Liver (tissue), 8 donors: ENCODE measurements at regions not wholly inside any gene's neighbourhood (a gene's known extent, or its start where the extent isn't known, plus 50 kb on each side); places are given as distances from the start of the nearest gene placed in this dataset.
A peak's percentile ranks its signal among the peaks of the same experiment; 100 is the strongest.

Experiments
- DNase-seq: peaks from one replicate; pipeline ENCODE4 v3.0.0-alpha.2; 2017; ENCODE audit warnings: low spot score
- H3K27ac ChIP-seq, 2 donors: one replicate each; pipeline ENCODE4 v1.7.0; 2013; ENCODE audit warnings: inconsistent platforms in 2 of 2, low read length in 2 of 2, control low read depth in 1 of 2, low read depth in 1 of 2, mild to moderate bottlenecking in 1 of 2
- H3K27me3 ChIP-seq, 4 donors: one replicate each; pipeline versions ENCODE4 v1.6.1 to v1.7.0; 2013; ENCODE audit warnings: low read length in 3 of 4, inconsistent platforms in 1 of 4, mild to moderate bottlenecking in 1 of 4, moderate library complexity in 1 of 4; ENCODE audit not compliant: control insufficient read depth in 4 of 4, insufficient read depth in 4 of 4
- H3K36me3 ChIP-seq, 4 donors: one replicate each; pipeline versions ENCODE4 v1.6.1 to v1.7.0; 2013; ENCODE audit warnings: low read length in 3 of 4, mild to moderate bottlenecking in 3 of 4, low read depth in 1 of 4, moderate library complexity in 1 of 4; ENCODE audit not compliant: control insufficient read depth in 4 of 4, insufficient read depth in 3 of 4
- H3K4me1 ChIP-seq, 4 donors: one replicate each; pipeline versions ENCODE4 v1.6.1 to v1.7.0; 2013; ENCODE audit warnings: low read length in 3 of 4, mild to moderate bottlenecking in 3 of 4, moderate library complexity in 1 of 4; ENCODE audit not compliant: control insufficient read depth in 4 of 4, insufficient read depth in 4 of 4
- H3K4me3 ChIP-seq, 3 donors: one replicate each; pipeline versions ENCODE4 v1.6.1 to v1.7.0; 2013; ENCODE audit warnings: low read length in 3 of 3, control low read depth in 1 of 3, low read depth in 1 of 3, mild to moderate bottlenecking in 1 of 3
- H3K9ac ChIP-seq, 2 donors: one replicate each; pipeline ENCODE4 v1.7.0; 2013; ENCODE audit warnings: low read length in 2 of 2, mild to moderate bottlenecking in 2 of 2, moderate library complexity in 2 of 2, control low read depth in 1 of 2, low read depth in 1 of 2
- H3K9me3 ChIP-seq, 4 donors: one replicate each; pipeline versions ENCODE4 v1.6.1 to v1.7.0; 2013; ENCODE audit warnings: low read length in 3 of 4; ENCODE audit not compliant: control insufficient read depth in 4 of 4
- ATF3 ChIP-seq: IDR thresholded peaks from 2 replicates; pipeline ENCODE4 v1.6.1; 2016; ENCODE audit warnings: antibody characterized with exemption
- CTCF ChIP-seq: fragments of 150-350 bp; IDR thresholded peaks from 2 replicates; pipeline ENCODE4 v1.5.1; 2017; ENCODE audit warnings: improper control_type of control experiment, low read depth, low read length; ENCODE audit not compliant: missing input control
- EGR1 ChIP-seq, 2 donors: IDR thresholded peaks; 2 replicates each; pipeline ENCODE4 v1.6.1; 2016 to 2018; ENCODE audit warnings: antibody characterized with exemption in 2 of 2, low read depth in 2 of 2
- FOXA1 ChIP-seq: IDR thresholded peaks from 2 replicates; pipeline ENCODE4 v1.6.1; 2016; ENCODE audit warnings: antibody characterized with exemption
- FOXA2 ChIP-seq: IDR thresholded peaks from 2 replicates; pipeline ENCODE4 v1.6.1; 2016; ENCODE audit warnings: antibody characterized with exemption
- GABPA ChIP-seq, 2 donors: IDR thresholded peaks in 1 of 2; conservative IDR thresholded peaks in 1 of 2; 2 replicates each; pipeline ENCODE4 v1.6.1; 2016; ENCODE audit warnings: antibody characterized with exemption in 2 of 2, mild to moderate bottlenecking in 1 of 2, moderate library complexity in 1 of 2
- HNF4A ChIP-seq, 2 donors: conservative IDR thresholded peaks; 2 replicates each; pipeline ENCODE4 v1.6.1; 2016; ENCODE audit warnings: antibody characterized with exemption in 2 of 2, mild to moderate bottlenecking in 2 of 2
- HNF4G ChIP-seq: IDR thresholded peaks from 2 replicates; pipeline ENCODE4 v1.6.1; 2016; ENCODE audit warnings: antibody characterized with exemption
- JUND ChIP-seq, 2 donors: IDR thresholded peaks; 2 replicates each; pipeline ENCODE4 v1.6.1; 2016; ENCODE audit warnings: antibody characterized with exemption in 2 of 2
- MAX ChIP-seq: IDR thresholded peaks from 2 replicates; pipeline ENCODE4 v1.6.1; 2016; ENCODE audit warnings: antibody characterized with exemption
- NR2F2 ChIP-seq: IDR thresholded peaks from 2 replicates; pipeline ENCODE4 v1.6.1; 2016; ENCODE audit warnings: antibody characterized with exemption
- RAD21 ChIP-seq, 2 donors: IDR thresholded peaks; 2 replicates each; pipeline ENCODE4 v1.6.1; 2016; ENCODE audit warnings: antibody characterized with exemption in 2 of 2, mild to moderate bottlenecking in 2 of 2
- REST ChIP-seq: IDR thresholded peaks from 2 replicates; pipeline ENCODE4 v1.6.1; 2016; ENCODE audit warnings: antibody characterized with exemption, mild to moderate bottlenecking
- RXRA ChIP-seq, 2 donors: IDR thresholded peaks; 2 replicates each; pipeline ENCODE4 v1.6.1; 2017 to 2018; ENCODE audit warnings: antibody characterized with exemption in 2 of 2, mild to moderate bottlenecking in 1 of 2
- SP1 ChIP-seq: IDR thresholded peaks from 2 replicates; pipeline ENCODE4 v1.6.1; 2018; ENCODE audit warnings: antibody characterized with exemption, mild to moderate bottlenecking
- TAF1 ChIP-seq: conservative IDR thresholded peaks from 2 replicates; pipeline ENCODE4 v1.6.1; 2016; ENCODE audit warnings: antibody characterized with exemption, mild to moderate bottlenecking
- YY1 ChIP-seq: IDR thresholded peaks from 2 replicates; pipeline ENCODE4 v1.6.1; 2016; ENCODE audit warnings: antibody characterized with exemption, mild to moderate bottlenecking
- ZBTB33 ChIP-seq: IDR thresholded peaks from 2 replicates; pipeline ENCODE4 v1.6.1; 2016; ENCODE audit warnings: antibody characterized with exemption
- WGBS: extraction: QIAGEN DNeasy Blood & Tissue Kit; methylation state at CpG from one replicate; pipeline ENCODE4 v1.1.7; 2013; 5-methylcytosine and 5-hydroxymethylcytosine counted together
- donor health status: healthy.
- donor health status: healthy.
- donor health status: healthy.
- donor health status: healthy.
- donor health status: healthy.

GRCh38 chr2:192288295-192288694, 93.6 kb upstream of the TMEFF2 start:
- no peak overlapping the region for H3K27ac ChIP-seq
- peaks cover 0 to 3% (median 0%) of the 10 kb centered on the region in 4 donors for H3K4me1 ChIP-seq
- no peaks in the 10 kb centered on the region for H3K27me3 ChIP-seq
- peak; percentile 46 for TF ChIP-seq NR2F2
- no peak for TF ChIP-seq GABPA (IDR thresholded peaks at IDR 0.05 in 1 of 2, conservative IDR thresholded peaks at IDR 0.05 in 1 of 2)
- no peak for DNase-seq
- H3K9ac ChIP-seq, result no peak overlapping the region
- H3K36me3 ChIP-seq, result no peaks in the 10 kb centered on the region
- no peaks in the 10 kb centered on the region for H3K9me3 ChIP-seq
- no peak overlapping the region for H3K4me3 ChIP-seq
- WGBS, result 3% methylated on average over 2 of the region's 2 CpGs

- peaks cover 0 to 3% (median 0%) of the 10 kb centered on the region in 4 donors for H3K4me1 ChIP-seq
- no peak for DNase-seq
- H3K9ac ChIP-seq, result no peak overlapping the region
- 73% methylated on average over 3 of the region's 3 CpGs for WGBS
- H3K36me3 ChIP-seq, result no peaks in the 10 kb centered on the region
- no peak overlapping the region for H3K4me3 ChIP-seq
- no peaks in the 10 kb centered on the region for H3K27me3 ChIP-seq
- no peak overlapping the region for H3K27ac ChIP-seq
- TF ChIP-seq RAD21 (IDR thresholded peaks at IDR 0.05) (peak; percentile 39 to 47), CTCF (peak; percentile 8), TAF1 (no peak)
- H3K9me3 ChIP-seq, result no peaks in the 10 kb centered on the region
Measured at GRCh38 chr2:192286093-192286701, 91.5 kb upstream of the TMEFF2 start.

GRCh38 chr2:192283450-192283849, 88.7 kb upstream of the TMEFF2 start:
- Histone ChIP-seq H3K27me3 (no peaks in the 10 kb centered on the region), H3K36me3 (no peaks in the 10 kb centered on the region), H3K4me3 (no peak overlapping the region), H3K27ac (no peak overlapping the region), H3K9ac (no peak overlapping the region), H3K4me1 (peaks cover 0 to 3% (median 0%) of the 10 kb centered on the region in 4 donors), H3K9me3 (no peaks in the 10 kb centered on the region)
- no peak for DNase-seq
- WGBS, result 93% methylated on average over 1 of the region's 1 CpG
- no peak for TF ChIP-seq NR2F2
- TF ChIP-seq RAD21 (IDR thresholded peaks at IDR 0.05), result no peak
- TF ChIP-seq FOXA2, result no peak
- TF ChIP-seq FOXA1, result no peak
- TF ChIP-seq HNF4A (conservative IDR thresholded peaks at IDR 0.05), result no peak
- TF ChIP-seq YY1, result no peak
- no peak for TF ChIP-seq MAX
- TF ChIP-seq RXRA (IDR thresholded peaks at IDR 0.05), result no peak
- no peak for TF ChIP-seq JUND (IDR thresholded peaks at IDR 0.05)
- no peak for TF ChIP-seq HNF4G
- TF ChIP-seq CTCF, result no peak
- TF ChIP-seq ATF3, result no peak
- TF ChIP-seq ZBTB33, result no peak
- no peak for TF ChIP-seq EGR1 (IDR thresholded peaks at IDR 0.05; ENCODE audit: low read depth in 2 of 2)
- TF ChIP-seq TAF1, result no peak
- TF ChIP-seq REST, result no peak
- TF ChIP-seq GABPA (IDR thresholded peaks at IDR 0.05 in 1 of 2, conservative IDR thresholded peaks at IDR 0.05 in 1 of 2), result no peak
- TF ChIP-seq SP1, result no peak
